Psoas muscle (tissue), 7 donors: ENCODE measurements at regions not wholly inside any gene's neighbourhood (a gene's known extent, or its start where the extent isn't known, plus 50 kb on each side); places are given as distances from the start of the nearest gene placed in this dataset.

ENCODE experiments used
- ATAC-seq, 4 donors: fragments of 200-7000 bp; cut with Tn5 transposase; one replicate each; pipeline ENCODE4 v1.9.1; 2020; ENCODE audit warnings: moderate library complexity in 3 of 4, mild to moderate bottlenecking in 2 of 4
- DNase-seq, 2 donors: peaks; one replicate each; pipeline ENCODE4 v3.0.0-alpha.2; 2020
- H3K27ac ChIP-seq: fragments of 200-600 bp; one replicate; pipeline ENCODE4 v1.8.0; 2022
- H3K27me3 ChIP-seq, 3 donors: fragments of 200-600 bp in 1 of 3; one replicate each; pipeline versions ENCODE4 v1.6.1 to v1.8.0; 2013 to 2022; ENCODE audit warnings: low read length in 2 of 3, mild to moderate bottlenecking in 2 of 3, moderate library complexity in 1 of 3; ENCODE audit not compliant: insufficient read depth in 3 of 3
- H3K36me3 ChIP-seq, 2 donors: fragments of 200-600 bp in 1 of 2; one replicate each; pipeline versions ENCODE4 v1.6.1 to v1.8.0; 2013 to 2022; ENCODE audit warnings: low read depth in 1 of 2, mild to moderate bottlenecking in 1 of 2, moderate library complexity in 1 of 2; ENCODE audit not compliant: insufficient read depth in 1 of 2
- H3K4me1 ChIP-seq: fragments of 200-600 bp; one replicate; pipeline ENCODE4 v1.8.0; 2022
- H3K4me3 ChIP-seq: fragments of 200-600 bp; one replicate; pipeline ENCODE4 v1.8.0; 2022; ENCODE audit warnings: mild to moderate bottlenecking
- H3K9me3 ChIP-seq: fragments of 200-600 bp; one replicate; pipeline ENCODE4 v1.8.0; 2022
- WGBS, 3 donors: extraction: QIAGEN DNeasy Blood & Tissue Kit; methylation state at CpG; one replicate each; pipeline versions ENCODE4 v1.1.6 to v1.1.7; 2013; 5-methylcytosine and 5-hydroxymethylcytosine counted together
- intact Hi-C, 2 donors: fragments of 100-400 bp; cut with DNase I; formaldehyde crosslinking; loops; one replicate each; pipeline versions ENCODE4 v1.11.0 to v1.14.2; 2022
- TF ChIP-seq, protein P1 (sequence below): fragments of 200-600 bp; IDR thresholded peaks from one replicate; pipeline ENCODE4 v1.8.0; 2022; ENCODE audit warnings: antibody characterized with exemption
- donor health status: healthy with polysubstance abuse.
- donor health status: DM: no; HTN: no; CAD: no; lungs with moderate emphysema.
- donor health status: Bipolar disorder and iron deficiency.
- donor health status: healthy.
- donor health status: DM: yes; HTN: yes; CAD: no.
- donor health status: DM: no; HTN: no; CAD: no.
- donor health status: DM: yes; HTN: yes; CAD: no.

- H3K27ac ChIP-seq, result no peak overlapping the region
Observed at GRCh38 chr4:115272594-115272993, 159.2 kb upstream of the NDST4 start.

DNA sequence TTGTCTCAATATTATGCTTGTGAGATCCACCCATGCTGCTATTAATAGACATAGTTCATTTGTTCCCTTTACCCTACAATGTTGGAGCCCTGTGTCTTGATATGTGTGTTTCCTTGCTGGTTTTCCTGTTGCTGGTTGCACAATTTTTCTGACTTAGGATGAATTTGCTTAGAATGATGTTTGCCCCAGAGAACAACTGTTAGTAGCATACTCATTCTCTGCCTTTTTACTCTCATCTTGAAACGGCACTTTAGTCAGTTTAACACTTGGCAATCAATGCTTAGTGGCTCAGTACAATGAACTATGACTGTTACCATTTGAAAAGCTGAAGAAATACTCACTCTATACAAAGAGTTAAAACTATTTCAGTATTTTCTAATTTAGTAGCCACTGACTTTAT is 158.8 kb upstream of the NDST4 start:
- TF ChIP-seq, protein P1, sequence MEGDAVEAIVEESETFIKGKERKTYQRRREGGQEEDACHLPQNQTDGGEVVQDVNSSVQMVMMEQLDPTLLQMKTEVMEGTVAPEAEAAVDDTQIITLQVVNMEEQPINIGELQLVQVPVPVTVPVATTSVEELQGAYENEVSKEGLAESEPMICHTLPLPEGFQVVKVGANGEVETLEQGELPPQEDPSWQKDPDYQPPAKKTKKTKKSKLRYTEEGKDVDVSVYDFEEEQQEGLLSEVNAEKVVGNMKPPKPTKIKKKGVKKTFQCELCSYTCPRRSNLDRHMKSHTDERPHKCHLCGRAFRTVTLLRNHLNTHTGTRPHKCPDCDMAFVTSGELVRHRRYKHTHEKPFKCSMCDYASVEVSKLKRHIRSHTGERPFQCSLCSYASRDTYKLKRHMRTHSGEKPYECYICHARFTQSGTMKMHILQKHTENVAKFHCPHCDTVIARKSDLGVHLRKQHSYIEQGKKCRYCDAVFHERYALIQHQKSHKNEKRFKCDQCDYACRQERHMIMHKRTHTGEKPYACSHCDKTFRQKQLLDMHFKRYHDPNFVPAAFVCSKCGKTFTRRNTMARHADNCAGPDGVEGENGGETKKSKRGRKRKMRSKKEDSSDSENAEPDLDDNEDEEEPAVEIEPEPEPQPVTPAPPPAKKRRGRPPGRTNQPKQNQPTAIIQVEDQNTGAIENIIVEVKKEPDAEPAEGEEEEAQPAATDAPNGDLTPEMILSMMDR, result no peak
- H3K36me3 ChIP-seq, result no peaks in the 10 kb centered on the region
- no peaks in the 10 kb centered on the region for H3K27me3 ChIP-seq
- WGBS, 3 donors, result 37 to 44% (median 44%) methylated on average over 1 of the region's 1 CpG
- no peak overlapping the region for H3K27ac ChIP-seq
- no peak for DNase-seq
- no peaks in the 10 kb centered on the region for H3K9me3 ChIP-seq
- ATAC-seq, result no peak
- intact Hi-C loops, result no loop called here
- no peak overlapping the region for H3K4me3 ChIP-seq
- H3K4me1 ChIP-seq, result no peaks in the 10 kb centered on the region

More at GRCh38 chr4:115272594-115272993, 159.2 kb upstream of the NDST4 start:
- Histone ChIP-seq H3K27me3 (no peaks in the 10 kb centered on the region), H3K36me3 (no peaks in the 10 kb centered on the region), H3K4me3 (no peak overlapping the region), H3K9me3 (no peaks in the 10 kb centered on the region), H3K4me1 (no peaks in the 10 kb centered on the region)
- TF ChIP-seq, protein P1, result no peak
- ATAC-seq (no peak), DNase-seq (no peak)
- 86 to 94% (median 88%) methylated on average over 2 of the region's 2 CpGs for WGBS, 3 donors
- intact Hi-C loops, result no loop called here

DNA sequence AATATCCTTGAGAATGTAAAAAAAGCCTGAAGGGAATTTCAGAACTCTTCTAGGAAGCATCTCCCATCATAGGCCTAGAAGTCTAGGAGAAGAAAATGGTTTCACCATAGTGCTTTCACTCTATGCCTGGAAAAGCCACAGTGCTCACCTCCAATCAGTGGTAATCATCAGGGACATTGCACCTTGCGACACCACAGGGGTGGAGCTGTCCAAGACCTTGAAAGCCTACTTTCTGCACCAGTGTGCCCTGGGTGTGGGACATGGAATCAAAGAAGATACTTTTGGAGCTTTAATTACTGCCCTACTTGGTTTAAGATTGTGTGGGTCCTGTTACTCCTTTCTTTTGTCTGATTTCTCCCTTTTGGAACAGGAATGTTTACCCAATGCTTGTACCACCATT is 146.8 kb upstream of the NDST4 start:
- no peaks in the 10 kb centered on the region for H3K4me1 ChIP-seq
- no peaks in the 10 kb centered on the region for H3K9me3 ChIP-seq
- H3K4me3 ChIP-seq, result no peak overlapping the region
- TF ChIP-seq, protein P1, result no peak
- ATAC-seq (no peak), DNase-seq (no peak)
- H3K36me3 ChIP-seq, result no peaks in the 10 kb centered on the region
- intact Hi-C loops, result no loop called here
- H3K27me3 ChIP-seq, result no peaks in the 10 kb centered on the region
- 83 to 98% (median 97%) methylated on average over 1 of the region's 1 CpG for WGBS, 3 donors
- H3K27ac ChIP-seq, result no peak overlapping the region

- intact Hi-C loops, result no loop called here
- TF ChIP-seq, protein P1, result no peak
- Histone ChIP-seq H3K27ac (no peak overlapping the region), H3K4me1 (no peaks in the 10 kb centered on the region), H3K9me3 (no peaks in the 10 kb centered on the region), H3K27me3 (no peaks in the 10 kb centered on the region), H3K4me3 (no peak overlapping the region), H3K36me3 (no peaks in the 10 kb centered on the region)
- DNase-seq, result no peak
- no peak for ATAC-seq
- WGBS, 3 donors, result 76 to 82% (median 82%) methylated on average over 2 of the region's 2 CpGs
Observed at GRCh38 chr4:115259642-115260041, 146.2 kb upstream of the NDST4 start.

GRCh38 chr4:115249808-115250207 is 136.4 kb upstream of the NDST4 start:
- Histone ChIP-seq H3K4me1 (no peaks in the 10 kb centered on the region), H3K4me3 (no peak overlapping the region), H3K9me3 (no peaks in the 10 kb centered on the region), H3K36me3 (no peaks in the 10 kb centered on the region), H3K27me3 (no peaks in the 10 kb centered on the region), H3K27ac (no peak overlapping the region)
- DNase-seq, result no peak
- intact Hi-C loops, result no loop called here
- ATAC-seq, result no peak
- TF ChIP-seq, protein P1, result no peak
- WGBS, 3 donors, result 77 to 85% (median 80%) methylated on average over 3 of the region's 3 CpGs
